ENCODE measurements at regions not wholly inside any gene's neighbourhood (a gene's known extent, or its start where the extent isn't known, plus 50 kb on each side); places are given as distances from the start of the nearest gene placed in this dataset.

DNA sequence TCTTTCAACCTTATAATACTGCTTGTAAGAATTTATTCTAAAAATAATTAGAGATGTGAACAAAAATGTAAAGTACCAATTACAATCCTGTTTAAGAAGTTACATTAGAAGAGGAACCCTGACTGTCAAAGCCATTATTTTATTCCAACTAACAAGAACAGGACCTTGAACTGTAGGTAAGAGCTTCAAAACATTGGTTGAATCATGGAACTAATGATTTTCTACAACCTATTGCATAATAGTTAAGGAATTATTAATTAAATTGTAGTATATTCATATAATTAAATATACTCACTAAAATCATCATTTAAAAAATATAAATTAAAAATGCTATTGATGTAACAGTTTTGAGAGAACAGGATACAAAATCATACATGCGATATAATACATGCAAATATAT is 649.4 kb upstream of the KIRREL3 start:
- DNase-seq (ENCODE audit: low read depth) = no peak
- FAIRE-seq = no peak

DNA sequence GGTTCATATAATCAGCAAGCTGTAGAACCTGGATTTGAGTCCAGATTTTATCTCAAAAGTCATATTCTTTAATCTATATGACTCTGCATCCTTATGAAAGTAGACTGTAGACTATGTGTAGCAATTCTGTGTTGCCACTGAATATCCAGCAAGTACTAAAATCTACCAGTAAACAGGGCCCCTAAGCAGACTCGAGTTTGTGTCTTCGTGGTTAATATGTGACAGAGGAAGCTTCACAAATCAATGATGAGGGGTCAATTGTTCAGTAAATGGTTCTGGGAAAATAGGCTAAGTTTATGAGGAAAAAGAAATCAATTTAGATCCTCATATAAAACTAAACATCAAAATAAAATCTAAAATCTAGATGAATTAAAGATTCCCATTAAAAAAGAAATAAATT is 648.5 kb upstream of the KIRREL3 start:
- DNase-seq (ENCODE audit: low read depth) (no peak), FAIRE-seq (no peak)
- TF ChIP-seq, protein P1, sequence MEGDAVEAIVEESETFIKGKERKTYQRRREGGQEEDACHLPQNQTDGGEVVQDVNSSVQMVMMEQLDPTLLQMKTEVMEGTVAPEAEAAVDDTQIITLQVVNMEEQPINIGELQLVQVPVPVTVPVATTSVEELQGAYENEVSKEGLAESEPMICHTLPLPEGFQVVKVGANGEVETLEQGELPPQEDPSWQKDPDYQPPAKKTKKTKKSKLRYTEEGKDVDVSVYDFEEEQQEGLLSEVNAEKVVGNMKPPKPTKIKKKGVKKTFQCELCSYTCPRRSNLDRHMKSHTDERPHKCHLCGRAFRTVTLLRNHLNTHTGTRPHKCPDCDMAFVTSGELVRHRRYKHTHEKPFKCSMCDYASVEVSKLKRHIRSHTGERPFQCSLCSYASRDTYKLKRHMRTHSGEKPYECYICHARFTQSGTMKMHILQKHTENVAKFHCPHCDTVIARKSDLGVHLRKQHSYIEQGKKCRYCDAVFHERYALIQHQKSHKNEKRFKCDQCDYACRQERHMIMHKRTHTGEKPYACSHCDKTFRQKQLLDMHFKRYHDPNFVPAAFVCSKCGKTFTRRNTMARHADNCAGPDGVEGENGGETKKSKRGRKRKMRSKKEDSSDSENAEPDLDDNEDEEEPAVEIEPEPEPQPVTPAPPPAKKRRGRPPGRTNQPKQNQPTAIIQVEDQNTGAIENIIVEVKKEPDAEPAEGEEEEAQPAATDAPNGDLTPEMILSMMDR (IDR thresholded peaks at IDR 0.05; ENCODE audit: insufficient read depth, low read length, severe bottlenecking) = no peak
- H3K27me3 ChIP-seq (ENCODE audit: control insufficient read depth, insufficient read depth, low read length) = no peaks in the 10 kb centered on the region
- H3K4me3 ChIP-seq (ENCODE audit: low read depth, low read length) = no peak overlapping the region
- H3K36me3 ChIP-seq (ENCODE audit: control insufficient read depth, insufficient read depth, low read length) = no peaks in the 10 kb centered on the region

More for the DNA sequence above, 649.4 kb upstream of the KIRREL3 start:
- no peak overlapping the region for H3K4me3 ChIP-seq (ENCODE audit: low read depth, low read length)
- H3K36me3 ChIP-seq (ENCODE audit: control insufficient read depth, insufficient read depth, low read length) = no peaks in the 10 kb centered on the region
- H3K27me3 ChIP-seq (ENCODE audit: control insufficient read depth, insufficient read depth, low read length) = no peaks in the 10 kb centered on the region
- TF ChIP-seq, protein P1 (IDR thresholded peaks at IDR 0.05; ENCODE audit: insufficient read depth, low read length, severe bottlenecking) = no peak

DNA sequence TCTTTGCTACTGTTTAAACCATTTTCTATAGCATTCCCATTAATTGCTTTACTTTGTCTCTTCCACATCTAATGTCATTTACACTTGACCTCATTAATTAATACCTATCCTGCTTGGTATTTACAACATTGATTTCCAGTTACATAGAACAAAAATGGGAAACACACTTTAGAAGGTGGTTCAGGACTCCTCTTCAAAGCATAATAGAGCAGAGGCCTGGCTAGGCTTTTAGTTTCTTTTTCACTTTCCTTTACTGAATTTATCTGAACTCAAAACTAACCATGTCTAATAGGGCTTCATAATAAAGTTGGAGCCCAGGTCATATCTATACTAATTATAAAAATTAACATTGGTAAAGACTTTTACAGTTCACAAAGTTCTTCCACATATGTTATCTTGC is 648.0 kb upstream of the KIRREL3 start:
- no peaks in the 10 kb centered on the region for H3K36me3 ChIP-seq (ENCODE audit: control insufficient read depth, insufficient read depth, low read length)
- H3K27me3 ChIP-seq (ENCODE audit: control insufficient read depth, insufficient read depth, low read length) = no peaks in the 10 kb centered on the region
- TF ChIP-seq, protein P1 (IDR thresholded peaks at IDR 0.05; ENCODE audit: insufficient read depth, low read length, severe bottlenecking) = no peak
- H3K4me3 ChIP-seq (ENCODE audit: low read depth, low read length) = no peak overlapping the region
- DNase-seq (ENCODE audit: low read depth) = no peak
- no peak for FAIRE-seq

DNA sequence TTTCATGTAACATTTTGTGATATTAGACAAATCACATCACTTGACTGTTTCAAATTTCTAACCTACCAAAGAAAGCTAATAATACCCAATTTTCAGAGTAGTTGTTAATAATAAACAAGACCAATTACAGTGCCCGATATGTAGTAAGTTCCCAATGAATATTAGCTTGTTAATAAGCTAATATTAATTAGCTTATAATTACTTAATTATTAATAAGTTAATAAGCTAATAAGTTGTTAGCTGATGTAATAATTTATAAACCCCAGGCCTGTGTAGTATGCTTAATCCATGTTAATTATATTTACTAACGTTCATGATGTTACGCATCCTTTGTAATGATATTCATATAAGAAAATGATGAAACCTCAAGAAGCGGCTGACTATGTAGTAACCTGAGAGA is 643.8 kb upstream of the KIRREL3 start:
- Histone ChIP-seq H3K27me3 (ENCODE audit: control insufficient read depth, insufficient read depth, low read length) (no peaks in the 10 kb centered on the region), H3K36me3 (ENCODE audit: control insufficient read depth, insufficient read depth, low read length) (no peaks in the 10 kb centered on the region), H3K4me3 (ENCODE audit: low read depth, low read length) (no peak overlapping the region)
- DNase-seq (ENCODE audit: low read depth) = no peak
- no peak for FAIRE-seq
- TF ChIP-seq, protein P1 (IDR thresholded peaks at IDR 0.05; ENCODE audit: insufficient read depth, low read length, severe bottlenecking) = no peak

DNA sequence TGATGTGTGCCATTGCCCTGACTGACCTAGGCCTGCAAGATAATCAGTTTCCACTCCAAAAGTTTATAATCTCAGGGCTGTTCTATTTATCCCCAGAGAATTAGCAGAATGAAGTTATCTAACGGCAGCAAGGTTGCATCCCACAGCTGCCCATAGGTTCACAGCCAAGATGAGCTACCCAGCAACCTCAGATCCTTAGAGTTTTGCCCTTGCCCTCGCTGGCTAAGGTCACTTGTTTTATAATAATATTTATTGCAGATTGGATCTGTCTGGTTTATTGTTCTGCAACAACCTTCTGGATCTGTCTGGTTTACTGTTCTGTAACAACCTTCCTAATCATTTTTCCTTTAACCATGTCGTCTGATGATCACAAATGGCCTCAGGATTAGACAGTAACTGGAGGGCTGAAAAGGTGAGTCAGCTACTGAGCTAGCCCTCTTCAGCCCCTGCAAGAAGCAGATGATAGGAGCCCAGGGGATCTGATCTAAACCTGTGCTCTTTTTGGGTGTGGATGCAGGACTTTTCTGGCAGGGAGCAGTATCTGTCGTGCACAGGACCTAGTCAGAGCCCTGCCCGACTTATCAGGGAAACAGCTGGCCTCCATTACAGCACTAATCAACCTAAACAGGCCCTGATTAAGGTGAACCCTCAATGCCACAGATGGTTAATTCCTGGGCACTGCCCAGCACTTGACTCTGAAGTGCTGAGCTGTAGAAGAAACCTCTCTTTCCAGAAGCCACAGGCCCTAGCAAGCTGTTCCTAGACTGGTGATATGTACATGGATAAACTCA is 642.9 kb upstream of the KIRREL3 start:
- H3K4me3 ChIP-seq (ENCODE audit: low read depth, low read length) = no peak overlapping the region
- TF ChIP-seq, protein P1 (IDR thresholded peaks at IDR 0.05; ENCODE audit: insufficient read depth, low read length, severe bottlenecking) = no peak
- no peak for FAIRE-seq
- no peaks in the 10 kb centered on the region for H3K27me3 ChIP-seq (ENCODE audit: control insufficient read depth, insufficient read depth, low read length)
- no peaks in the 10 kb centered on the region for H3K36me3 ChIP-seq (ENCODE audit: control insufficient read depth, insufficient read depth, low read length)
- no peak for DNase-seq (ENCODE audit: low read depth)

Measured in bronchial epithelial cell (primary cell).